Transverse colon (tissue), 3 donors: ENCODE measurements at regions not wholly inside any gene's neighbourhood (a gene's known extent, or its start where the extent isn't known, plus 50 kb on each side); places are given as distances from the start of the nearest gene placed in this dataset.

Source experiments
- CTCF ChIP-seq, 5 experiments: fragments of 200-600 bp in 3 of 5; fragments of 450-650 bp in 2 of 5; sonication (generic) in 3 of 5; IDR thresholded peaks; 1 replicate in 2 of 5; 2 replicates in 3 of 5; pipeline ENCODE4 v1.5.1; 2016 to 2017; ENCODE audit warnings: antibody characterized with exemption in 5 of 5, inconsistent platforms in 3 of 5, mild to moderate bottlenecking in 2 of 5, moderate library complexity in 1 of 5
- POLR2A ChIP-seq: fragments of 450-650 bp; IDR thresholded peaks from one replicate; pipeline ENCODE4 v1.6.1; 2016; ENCODE audit warnings: antibody characterized with exemption, mild to moderate bottlenecking, moderate library complexity

- TF ChIP-seq POLR2A (no peak), CTCF (IDR thresholded peaks at IDR 0.05) (no peak)
These were observed 253.4 kb upstream of the NFIA start for GRCh38 chr1:60828944-60829343.
